T-helper 17 cell (primary cell): ENCODE measurements at regions not wholly inside any gene's neighbourhood (a gene's known extent, or its start where the extent isn't known, plus 50 kb on each side); places are given as distances from the start of the nearest gene placed in this dataset.
"Not testable (repeated sequence)": the region's sequence is repeated elsewhere in the genome, so short reads cannot be mapped to it uniquely, and the experiment has no call there.

Experiments
- ATAC-seq: fragments of 150-1000 bp; cut with Tn5 transposase; 2 replicates; pipeline ENCODE4 v1.10.0; 2021; ENCODE audit warnings: mild to moderate bottlenecking, moderate library complexity
- DNase-seq, 3 donors: peaks; one replicate each; pipeline versions ENCODE4 v3.0.0 to v3.0.0-alpha.2; 2020 to 2021
- H3K9me3 ChIP-seq: one replicate; pipeline ENCODE4 v1.7.0; 2013; ENCODE audit warnings: low read length, mild to moderate bottlenecking; ENCODE audit not compliant: control insufficient read depth, poor library complexity, severe bottlenecking
- H3K27ac Mint-ChIP-seq: one replicate; pipeline ENCODE4 v1.8.0; 2022; ENCODE audit warnings: mild to moderate bottlenecking, moderate library complexity, mixed read lengths
- H3K27me3 Mint-ChIP-seq: one replicate; pipeline ENCODE4 v1.8.0; 2022; ENCODE audit warnings: mixed read lengths
- H3K36me3 Mint-ChIP-seq: one replicate; pipeline ENCODE4 v1.8.0; 2022; ENCODE audit warnings: low read depth, mixed read lengths
- H3K4me1 Mint-ChIP-seq: one replicate; pipeline ENCODE4 v1.8.0; 2022; ENCODE audit warnings: mild to moderate bottlenecking, mixed read lengths
- H3K4me3 Mint-ChIP-seq: one replicate; pipeline ENCODE4 v1.8.0; 2022; ENCODE audit warnings: mild to moderate bottlenecking, moderate library complexity, mixed read lengths

DNA sequence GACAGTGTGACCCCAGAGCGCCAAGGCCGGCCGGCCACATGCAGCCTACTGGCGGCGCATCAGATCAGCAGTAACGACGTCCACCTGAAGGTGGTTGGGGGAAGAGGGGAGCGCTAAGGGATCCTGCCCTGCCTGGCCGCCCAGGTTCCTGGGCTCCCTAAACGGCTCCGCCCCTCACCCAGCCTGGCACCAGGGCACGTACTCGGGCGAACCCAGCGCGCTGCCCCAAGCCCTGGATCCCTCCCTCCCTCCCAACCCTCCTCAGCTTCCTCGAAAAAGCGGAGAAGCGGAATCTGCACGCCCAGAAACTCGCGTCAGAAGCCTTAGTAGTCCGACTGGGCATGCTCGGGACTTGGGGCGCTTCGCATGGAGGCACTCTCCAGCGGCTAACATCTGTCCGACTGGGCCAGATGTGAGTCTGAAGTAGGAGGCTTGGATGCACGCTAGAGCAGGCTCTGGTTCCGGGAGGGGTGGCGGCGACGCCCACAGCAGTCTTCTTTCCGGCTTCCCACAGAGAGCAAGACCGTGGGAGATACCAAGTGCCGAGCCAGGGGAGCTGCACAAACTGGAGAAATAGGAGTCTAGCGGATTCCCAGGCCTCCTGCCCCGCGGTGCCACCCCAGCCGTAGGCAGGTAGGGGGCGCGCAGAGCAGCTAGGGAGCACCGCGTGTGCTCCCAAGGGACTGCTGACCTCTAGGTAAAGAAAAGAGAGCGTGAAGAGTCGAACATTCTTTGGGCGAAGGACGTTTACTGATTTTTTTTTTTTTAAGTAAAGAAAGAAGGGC lies 114.3 kb upstream of the TEX13C start:
- DNase-seq (no peak), ATAC-seq (peak; percentile 47)
- Mint-ChIP-seq H3K36me3 (no peaks in the 10 kb centered on the region), H3K4me3 (peak overlapping the region; percentile 89), H3K27ac (no peak overlapping the region), H3K27me3 (peaks cover 35% of the 10 kb centered on the region), H3K4me1 (peaks cover 14% of the 10 kb centered on the region)
- H3K9me3 ChIP-seq = no peaks in the 10 kb centered on the region

- H3K36me3 Mint-ChIP-seq = no peaks in the 10 kb centered on the region
- H3K27ac Mint-ChIP-seq = no peak overlapping the region
- ATAC-seq = no peak
- peaks cover 35% of the 10 kb centered on the region for H3K27me3 Mint-ChIP-seq
- H3K9me3 ChIP-seq = no peaks in the 10 kb centered on the region
- H3K4me1 Mint-ChIP-seq = peaks cover 14% of the 10 kb centered on the region
- no peak for DNase-seq
- H3K4me3 Mint-ChIP-seq = peak overlapping the region; percentile 89
Observed at GRCh38 chrX:125205918-125206665, 113.6 kb upstream of the TEX13C start.

- H3K9me3 ChIP-seq = no peaks in the 10 kb centered on the region
- ATAC-seq (no peak), DNase-seq (no peak)
- Mint-ChIP-seq H3K36me3 (no peaks in the 10 kb centered on the region), H3K4me3 (no peak overlapping the region), H3K27me3 (peaks cover 13% of the 10 kb centered on the region), H3K27ac (no peak overlapping the region), H3K4me1 (peaks cover 5% of the 10 kb centered on the region)
Observed at GRCh38 chrX:125210146-125210545, 109.5 kb upstream of the TEX13C start.

DNA sequence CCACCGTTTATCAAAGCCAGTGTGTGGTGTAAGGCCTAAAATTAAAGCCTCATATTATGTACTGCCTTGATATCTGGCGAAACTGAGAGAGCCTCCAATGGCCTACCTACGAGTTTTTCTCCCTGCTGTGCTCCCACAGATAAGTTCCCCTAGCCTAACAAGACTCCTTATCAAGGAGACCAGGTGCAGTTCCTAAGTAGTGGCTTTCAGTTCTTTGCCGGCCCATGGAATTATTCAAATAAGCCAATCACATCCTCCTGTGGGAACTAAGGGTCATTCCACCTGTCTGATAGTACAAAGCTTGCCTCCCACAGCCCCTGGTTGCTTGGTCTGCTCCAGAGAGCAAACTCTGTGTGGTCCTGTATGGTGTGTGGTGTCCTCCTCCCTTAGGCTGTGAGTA lies 99.8 kb upstream of the TEX13C start:
- DNase-seq = no peak
- no peaks in the 10 kb centered on the region for H3K27me3 Mint-ChIP-seq
- ATAC-seq = no peak
- no peaks in the 10 kb centered on the region for H3K36me3 Mint-ChIP-seq
- no peak overlapping the region for H3K27ac Mint-ChIP-seq
- no peaks in the 10 kb centered on the region for H3K4me1 Mint-ChIP-seq
- no peak overlapping the region for H3K4me3 Mint-ChIP-seq
- H3K9me3 ChIP-seq = no peaks in the 10 kb centered on the region

- no peaks in the 10 kb centered on the region for H3K4me1 Mint-ChIP-seq
- H3K4me3 Mint-ChIP-seq = no peak overlapping the region
- no peaks in the 10 kb centered on the region for H3K27me3 Mint-ChIP-seq
- ATAC-seq (no peak), DNase-seq (no peak)
- H3K27ac Mint-ChIP-seq = no peak overlapping the region
- H3K9me3 ChIP-seq = no peaks in the 10 kb centered on the region
- H3K36me3 Mint-ChIP-seq = no peaks in the 10 kb centered on the region
Observed at GRCh38 chrX:125236955-125237354, 82.7 kb upstream of the TEX13C start.

DNA sequence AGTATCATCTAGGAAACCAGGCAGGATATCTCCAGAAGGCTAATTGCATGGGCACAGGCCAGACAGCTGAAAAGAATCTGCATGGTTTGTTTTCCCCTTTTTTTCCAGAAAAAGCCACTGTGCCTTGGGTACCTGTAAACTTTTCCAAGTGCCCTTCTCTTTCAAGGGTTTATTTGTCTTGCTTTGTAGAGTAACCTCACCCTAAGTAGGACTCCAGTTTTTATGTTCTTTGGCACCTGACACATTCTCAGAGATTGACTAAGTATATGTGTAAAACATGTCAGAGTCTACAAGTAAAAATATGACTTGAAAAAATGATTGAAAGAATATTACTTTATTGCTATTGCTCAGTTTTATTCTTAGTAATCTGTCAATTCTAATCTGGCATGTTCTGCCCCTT lies 70.7 kb upstream of the TEX13C start:
- H3K27me3 Mint-ChIP-seq = no peaks in the 10 kb centered on the region
- no peak for ATAC-seq

GRCh38 chrX:125255759-125256158 lies 63.9 kb upstream of the TEX13C start:
- H3K4me1 Mint-ChIP-seq, H3K9me3 ChIP-seq, H3K27ac Mint-ChIP-seq, H3K4me3 Mint-ChIP-seq, DNase-seq, H3K27me3 Mint-ChIP-seq, ATAC-seq, H3K36me3 Mint-ChIP-seq: not testable (repeated sequence)

More for the DNA sequence above, 70.7 kb upstream of the TEX13C start:
- Mint-ChIP-seq H3K4me3 (no peak overlapping the region), H3K27ac (no peak overlapping the region), H3K36me3 (no peaks in the 10 kb centered on the region), H3K4me1 (no peaks in the 10 kb centered on the region)
- no peaks in the 10 kb centered on the region for H3K9me3 ChIP-seq
- DNase-seq = no peak

- no peaks in the 10 kb centered on the region for H3K27me3 Mint-ChIP-seq
- ATAC-seq (no peak), DNase-seq (no peak)
- H3K36me3 Mint-ChIP-seq = no peaks in the 10 kb centered on the region
- no peaks in the 10 kb centered on the region for H3K4me1 Mint-ChIP-seq
- H3K27ac Mint-ChIP-seq = no peak overlapping the region
- H3K9me3 ChIP-seq = no peaks in the 10 kb centered on the region
- H3K4me3 Mint-ChIP-seq = no peak overlapping the region
Observed at GRCh38 chrX:125262836-125263235, 56.8 kb upstream of the TEX13C start.

GRCh38 chrX:125266153-125266660 lies 53.5 kb upstream of the TEX13C start:
- Mint-ChIP-seq H3K4me1 (no peaks in the 10 kb centered on the region), H3K27ac (no peak overlapping the region), H3K27me3 (no peaks in the 10 kb centered on the region), H3K4me3 (no peak overlapping the region), H3K36me3 (no peaks in the 10 kb centered on the region)
- no peak for DNase-seq
- no peaks in the 10 kb centered on the region for H3K9me3 ChIP-seq
- no peak for ATAC-seq
